ENCODE measurements at regions not wholly inside any gene's neighbourhood (a gene's known extent, or its start where the extent isn't known, plus 50 kb on each side); places are given as distances from the start of the nearest gene placed in this dataset.

DNA sequence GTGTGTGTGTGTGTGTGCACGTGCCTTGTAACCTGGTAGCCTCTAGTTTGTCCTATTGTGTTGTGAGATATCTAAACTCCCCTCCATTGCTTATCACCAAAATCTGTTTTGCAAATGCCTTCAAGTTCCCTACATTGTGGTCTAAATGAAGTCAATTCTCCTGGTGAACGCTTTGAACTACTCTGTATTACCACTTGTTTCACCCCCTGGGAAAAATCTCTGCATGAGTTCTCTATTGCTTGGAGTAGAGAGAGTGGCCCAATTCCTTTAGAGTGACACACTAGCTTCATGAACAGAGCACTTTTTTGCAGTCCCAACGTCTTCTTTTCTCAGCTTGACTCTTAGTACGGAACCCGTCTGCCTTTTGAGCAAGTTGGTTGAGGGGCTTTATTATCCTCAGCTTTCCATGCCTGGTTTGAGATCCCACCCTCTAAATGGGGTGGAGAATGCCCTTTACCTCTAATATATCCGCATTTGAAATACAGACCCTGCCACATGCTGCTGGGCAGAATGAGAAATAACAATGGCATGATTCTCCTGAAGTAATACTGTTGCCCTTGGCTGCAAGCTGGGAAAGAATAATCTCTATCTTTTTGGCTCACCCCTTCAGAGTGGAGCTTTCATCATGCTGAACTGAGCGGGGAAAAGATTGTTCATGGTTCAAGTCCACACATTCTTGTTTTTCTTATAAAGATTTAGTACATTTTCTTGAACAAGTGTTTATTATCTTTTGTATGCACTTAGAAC lies 2545.3 kb downstream of the PCDH9 start:
- no peak for DNase-seq
- H3K27ac ChIP-seq (ENCODE audit: low read length) = no peak overlapping the region
- H2AFZ ChIP-seq (ENCODE audit: low read length) = no peak overlapping the region

GRCh38 chr13:64684108-64684507 lies 2546.0 kb downstream of the PCDH9 start:
- Histone ChIP-seq H2AFZ (ENCODE audit: low read length) (no peak overlapping the region), H3K9ac (ENCODE audit: low read length) (no peak overlapping the region), H3K27me3 (replicated peaks; ENCODE audit: insufficient read depth, low read length) (no peaks in the 10 kb centered on the region), H3K4me1 (ENCODE audit: low read length) (no peaks in the 10 kb centered on the region), H3K9me2 (replicated peaks; ENCODE audit: insufficient read depth, low read length) (no peaks in the 10 kb centered on the region), H3K4me3 (ENCODE audit: low read length) (no peak overlapping the region), H4K20me1 (ENCODE audit: insufficient read depth, low read length) (no peaks in the 10 kb centered on the region), H3F3A (ENCODE audit: insufficient read depth, low read length) (no peaks in the 10 kb centered on the region), H3K36me3 (replicated peaks; ENCODE audit: insufficient read depth, low read length) (no peaks in the 10 kb centered on the region), H3K79me2 (ENCODE audit: low read length) (no peaks in the 10 kb centered on the region), H3K4me2 (ENCODE audit: low read depth, low read length) (no peak overlapping the region), H3K9me3 (replicated peaks; ENCODE audit: insufficient read depth, low read length) (no peaks in the 10 kb centered on the region), H3K27ac (ENCODE audit: low read length) (no peak overlapping the region)
- TF ChIP-seq EZH2 (optimal IDR thresholded peaks at IDR 0.05; ENCODE audit: low read depth, low read length) = no peak
- TF ChIP-seq CTCF (IDR thresholded peaks at IDR 0.05; ENCODE audit: low read length) = no peak
- no peak for TF ChIP-seq EZH2phosphoT487 (IDR thresholded peaks at IDR 0.05; ENCODE audit: low read length)
- no peak for DNase-seq

More for the DNA sequence above, 2545.3 kb downstream of the PCDH9 start:
- no peaks in the 10 kb centered on the region for H3K9me2 ChIP-seq (replicated peaks; ENCODE audit: insufficient read depth, low read length)
- H3K36me3 ChIP-seq (replicated peaks; ENCODE audit: insufficient read depth, low read length) = no peaks in the 10 kb centered on the region
- H3K4me1 ChIP-seq (ENCODE audit: low read length) = no peaks in the 10 kb centered on the region
- H3F3A ChIP-seq (ENCODE audit: insufficient read depth, low read length) = no peaks in the 10 kb centered on the region
- no peaks in the 10 kb centered on the region for H3K79me2 ChIP-seq (ENCODE audit: low read length)
- no peaks in the 10 kb centered on the region for H4K20me1 ChIP-seq (ENCODE audit: insufficient read depth, low read length)
- TF ChIP-seq CTCF (IDR thresholded peaks at IDR 0.05; ENCODE audit: low read length) (no peak), EZH2 (optimal IDR thresholded peaks at IDR 0.05; ENCODE audit: low read depth, low read length) (no peak), EZH2phosphoT487 (IDR thresholded peaks at IDR 0.05; ENCODE audit: low read length) (no peak)
- no peaks in the 10 kb centered on the region for H3K27me3 ChIP-seq (replicated peaks; ENCODE audit: insufficient read depth, low read length)
- no peak overlapping the region for H3K4me2 ChIP-seq (ENCODE audit: low read depth, low read length)
- no peak overlapping the region for H3K9ac ChIP-seq (ENCODE audit: low read length)
- H3K9me3 ChIP-seq (replicated peaks; ENCODE audit: insufficient read depth, low read length) = no peaks in the 10 kb centered on the region
- no peak overlapping the region for H3K4me3 ChIP-seq (ENCODE audit: low read length)

- H3K9me2 ChIP-seq (replicated peaks; ENCODE audit: insufficient read depth, low read length) = no peaks in the 10 kb centered on the region
- H3K27me3 ChIP-seq (replicated peaks; ENCODE audit: insufficient read depth, low read length) = no peaks in the 10 kb centered on the region
- H3K36me3 ChIP-seq (replicated peaks; ENCODE audit: insufficient read depth, low read length) = no peaks in the 10 kb centered on the region
- no peak overlapping the region for H3K9ac ChIP-seq (ENCODE audit: low read length)
- DNase-seq = no peak
- no peaks in the 10 kb centered on the region for H4K20me1 ChIP-seq (ENCODE audit: insufficient read depth, low read length)
- H3K4me2 ChIP-seq (ENCODE audit: low read depth, low read length) = no peak overlapping the region
- TF ChIP-seq CTCF (IDR thresholded peaks at IDR 0.05; ENCODE audit: low read length) = no peak
- TF ChIP-seq EZH2 (optimal IDR thresholded peaks at IDR 0.05; ENCODE audit: low read depth, low read length) = no peak
- no peak for TF ChIP-seq EZH2phosphoT487 (IDR thresholded peaks at IDR 0.05; ENCODE audit: low read length)
- no peaks in the 10 kb centered on the region for H3K4me1 ChIP-seq (ENCODE audit: low read length)
- no peak overlapping the region for H3K27ac ChIP-seq (ENCODE audit: low read length)
- H3K79me2 ChIP-seq (ENCODE audit: low read length) = no peaks in the 10 kb centered on the region
- no peak overlapping the region for H3K4me3 ChIP-seq (ENCODE audit: low read length)
- H3F3A ChIP-seq (ENCODE audit: insufficient read depth, low read length) = no peaks in the 10 kb centered on the region
- no peak overlapping the region for H2AFZ ChIP-seq (ENCODE audit: low read length)
- H3K9me3 ChIP-seq (replicated peaks; ENCODE audit: insufficient read depth, low read length) = no peaks in the 10 kb centered on the region
Observed at GRCh38 chr13:64680739-64681138, 2549.4 kb downstream of the PCDH9 start.

Measured in MM.1S (cell line).